HG02798 (cell line): ENCODE measurements at regions not wholly inside any gene's neighbourhood (a gene's known extent, or its start where the extent isn't known, plus 50 kb on each side); places are given as distances from the start of the nearest gene placed in this dataset.
A peak's percentile ranks its signal among the peaks of the same experiment; 100 is the strongest.

Source experiments
- ATAC-seq: cut with Tn5 transposase; IDR thresholded peaks from one replicate; pipeline ENCODE4 v1.9.1; 2021; ENCODE audit warnings: mild to moderate bottlenecking; ENCODE audit not compliant: unreplicated experiment, poor library complexity

DNA sequence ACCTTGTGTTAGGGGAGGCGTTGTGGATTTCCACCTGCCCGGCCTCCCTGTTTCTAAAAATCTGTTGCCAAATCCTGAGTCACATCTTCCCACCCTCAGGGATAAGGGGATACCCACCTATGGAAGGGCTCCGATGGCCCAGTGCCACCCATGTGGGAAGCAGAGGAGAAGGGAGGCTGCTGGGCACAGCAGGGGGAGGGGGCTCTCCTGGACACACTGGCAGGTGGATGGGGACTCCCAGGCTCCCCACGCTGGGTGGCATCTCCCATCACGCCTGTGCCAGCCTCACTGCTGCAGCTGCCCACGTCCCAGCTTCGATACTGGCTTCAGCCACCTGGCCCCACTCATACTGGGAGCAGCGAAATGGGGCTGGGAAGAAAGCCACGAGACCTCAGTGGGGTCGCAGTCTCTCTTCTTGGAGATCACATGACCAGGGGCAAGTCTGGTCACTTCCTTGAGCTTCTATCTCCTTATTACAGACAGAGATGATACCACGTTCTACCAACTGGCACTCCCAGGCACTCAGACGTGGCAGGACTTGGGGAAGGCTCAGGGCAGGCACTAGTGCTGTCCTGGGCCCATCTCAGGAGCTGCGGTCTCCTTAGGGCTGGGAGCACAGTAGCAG, 72.2 kb downstream of the PITPNM2 start:
- no peak for ATAC-seq

DNA sequence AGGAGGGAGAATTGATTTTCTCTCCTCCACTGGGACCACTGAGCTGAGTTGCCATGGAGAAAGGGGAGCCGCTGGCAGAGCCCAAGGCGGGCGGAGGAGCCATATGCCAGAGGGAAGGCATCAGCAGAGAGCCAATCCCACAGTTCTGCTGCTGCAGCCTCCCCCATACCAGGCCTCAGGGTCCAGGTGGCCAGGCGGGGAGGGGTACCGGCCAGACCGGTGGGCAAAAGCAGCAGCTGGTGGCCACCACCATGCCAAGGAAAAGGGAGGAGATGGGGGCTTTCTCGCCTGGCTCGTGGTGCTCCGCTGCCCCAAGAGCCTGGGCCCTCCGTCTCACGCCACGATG, 72.8 kb downstream of the PITPNM2 start:
- no peak for ATAC-seq

DNA sequence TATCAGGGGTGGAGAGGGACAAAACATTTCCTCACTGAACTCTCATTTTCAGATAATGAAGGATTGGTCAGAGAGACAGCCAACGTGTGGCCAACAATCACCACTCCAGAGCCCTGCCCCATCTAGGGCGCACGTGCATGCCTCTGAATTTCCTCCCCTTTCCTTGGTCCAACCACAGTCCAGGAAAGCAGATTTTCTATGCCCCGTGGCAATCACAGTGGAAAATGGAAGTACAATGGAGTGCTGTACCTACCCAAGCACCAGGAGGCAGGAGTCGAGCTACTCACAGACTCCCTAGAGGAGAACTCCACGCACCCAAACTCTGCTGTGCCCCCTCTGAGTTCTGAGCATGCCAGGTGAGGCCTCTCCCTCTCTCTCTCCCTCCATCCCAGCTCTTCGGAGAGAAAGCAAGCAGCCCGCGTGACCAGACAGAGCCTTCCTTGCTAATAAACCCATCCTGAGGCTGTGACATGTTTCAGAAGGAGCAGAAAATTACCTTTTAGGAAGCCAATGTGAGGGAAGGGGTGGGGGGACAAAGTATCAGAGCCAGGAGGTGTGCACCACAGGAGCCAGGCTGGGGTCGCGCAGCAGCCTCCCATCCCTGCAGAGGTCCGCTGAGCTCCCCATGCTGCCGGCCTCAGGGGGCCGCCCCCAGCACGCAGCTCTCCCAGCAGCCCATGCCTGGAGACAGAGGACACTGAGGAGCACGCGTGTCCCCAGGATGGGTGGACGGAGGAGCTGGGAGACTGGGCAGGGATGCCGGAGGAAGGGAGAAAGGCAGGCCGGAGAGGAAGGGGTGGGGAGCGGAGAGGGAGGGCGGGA, 73.4 kb downstream of the PITPNM2 start:
- no peak for ATAC-seq

DNA sequence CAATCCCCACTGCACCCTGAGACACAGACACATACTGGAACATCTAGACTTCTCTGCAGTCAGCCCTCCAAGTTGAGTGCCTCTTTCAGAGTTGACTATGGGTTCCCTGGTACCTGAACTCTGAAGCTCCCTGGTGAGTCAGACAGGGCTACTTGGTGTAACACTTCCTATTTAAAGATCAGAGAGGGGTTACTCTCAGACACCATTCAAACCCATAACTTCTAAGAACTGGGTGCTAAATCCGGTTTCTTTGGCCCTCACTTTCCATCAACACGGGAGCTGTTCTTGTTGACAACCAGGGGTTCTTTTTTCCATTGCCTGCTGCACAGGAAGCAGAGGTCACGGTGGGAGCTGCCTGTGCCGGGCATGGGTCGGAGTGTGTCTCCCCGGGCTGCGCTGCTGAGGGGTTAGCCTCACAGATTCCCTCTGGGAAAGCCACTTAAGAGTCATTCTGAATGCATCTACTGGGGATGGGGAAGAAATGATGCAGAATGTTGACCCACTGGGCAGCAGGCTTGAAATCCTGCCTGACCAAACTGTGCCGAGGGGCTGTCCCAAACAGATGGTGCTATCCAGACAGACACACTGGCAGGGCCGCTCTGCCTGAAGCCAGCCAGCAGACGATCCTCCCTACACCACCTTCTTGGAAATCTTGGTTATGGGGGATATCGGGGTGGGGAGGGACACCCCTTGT, 74.1 kb downstream of the PITPNM2 start:
- no peak for ATAC-seq

DNA sequence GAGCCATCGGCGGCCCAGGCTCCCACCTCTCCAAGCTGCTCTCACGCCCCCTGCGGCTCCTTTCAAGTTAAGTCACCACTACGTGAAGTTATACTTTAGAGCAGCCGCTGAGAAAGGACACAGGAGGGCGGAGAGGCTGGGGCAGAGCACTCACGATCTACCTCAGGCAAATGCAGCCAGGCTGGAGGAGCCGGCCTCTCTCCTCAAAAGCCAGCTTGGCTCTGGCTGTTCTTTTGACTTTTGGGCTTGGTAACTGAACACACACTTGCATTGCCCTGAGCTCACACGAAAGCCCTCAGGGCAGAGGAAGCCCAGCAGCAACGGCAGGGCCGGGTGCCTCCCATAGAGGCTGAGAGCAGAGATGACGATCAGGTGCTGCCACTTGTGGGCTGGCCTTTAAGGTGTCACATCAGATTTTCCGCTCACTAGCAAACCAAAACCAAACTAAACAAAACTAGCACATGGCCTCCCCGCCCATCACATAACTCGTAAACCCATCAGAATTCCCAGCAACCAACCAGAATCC, 75.2 kb downstream of the PITPNM2 start:
- peak; percentile 43 for ATAC-seq

DNA sequence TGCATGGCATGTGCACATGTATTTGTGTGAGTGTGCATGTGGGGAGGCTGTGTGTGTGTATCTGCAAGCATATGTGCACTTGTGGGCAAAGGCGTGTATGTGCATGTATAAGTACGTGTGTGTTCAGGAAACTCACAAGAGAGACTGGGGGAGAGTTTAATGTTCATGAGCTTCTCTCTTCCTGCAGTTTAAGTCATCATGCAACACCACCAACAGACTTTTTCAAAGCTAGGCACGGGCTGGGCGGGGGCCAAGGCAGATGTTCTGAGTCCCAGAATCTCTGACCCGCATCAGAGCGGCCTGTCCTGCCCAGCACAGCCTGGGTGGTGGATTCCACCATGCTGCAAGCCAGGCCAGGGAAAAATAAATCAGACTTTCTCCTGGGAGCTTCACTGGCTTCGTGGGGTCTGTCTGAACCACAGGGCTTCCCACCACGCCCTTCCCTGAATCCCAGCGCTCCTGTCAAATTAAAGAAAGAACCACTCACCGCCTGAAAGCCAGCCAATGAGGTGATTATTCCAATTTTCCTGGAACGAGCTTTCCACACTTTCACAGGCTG, 75.7 kb downstream of the PITPNM2 start:
- ATAC-seq, result no peak

DNA sequence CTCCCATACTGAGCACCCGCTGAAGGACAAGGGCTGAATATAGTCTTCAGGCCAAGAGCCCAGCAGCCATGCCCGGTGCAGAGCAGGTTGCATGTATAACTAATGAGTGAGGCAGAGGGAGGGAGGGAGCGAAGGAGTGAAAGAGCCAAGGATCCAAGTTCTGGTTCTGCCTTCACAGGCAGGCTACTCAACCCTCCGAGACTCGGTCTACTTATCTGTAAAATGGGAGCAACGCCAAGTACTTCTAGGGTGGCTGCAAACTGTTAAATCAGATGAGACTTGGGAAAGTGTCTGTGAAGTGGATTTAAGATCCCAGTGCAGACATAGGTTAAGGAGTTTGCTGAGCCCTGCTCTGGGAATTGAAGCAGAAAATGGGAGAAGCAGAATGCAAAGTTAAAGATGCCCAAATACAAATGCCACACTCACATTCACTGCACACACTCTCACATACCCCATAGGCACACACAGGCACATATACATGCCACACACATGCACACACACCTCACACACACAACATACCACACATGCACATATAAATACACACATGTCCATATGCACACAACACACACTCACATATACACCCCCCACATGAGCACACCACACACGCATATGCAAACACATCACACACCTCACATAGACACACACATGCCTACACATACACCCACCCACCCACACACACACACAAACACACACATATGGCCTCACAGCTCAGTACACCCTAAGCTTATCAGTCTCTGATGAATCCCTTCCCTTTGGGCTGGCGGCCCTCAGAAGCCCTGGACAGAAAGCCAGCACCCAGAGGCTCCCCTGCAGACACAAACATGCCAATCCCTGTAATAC, 76.7 kb downstream of the PITPNM2 start:
- ATAC-seq, result no peak

DNA sequence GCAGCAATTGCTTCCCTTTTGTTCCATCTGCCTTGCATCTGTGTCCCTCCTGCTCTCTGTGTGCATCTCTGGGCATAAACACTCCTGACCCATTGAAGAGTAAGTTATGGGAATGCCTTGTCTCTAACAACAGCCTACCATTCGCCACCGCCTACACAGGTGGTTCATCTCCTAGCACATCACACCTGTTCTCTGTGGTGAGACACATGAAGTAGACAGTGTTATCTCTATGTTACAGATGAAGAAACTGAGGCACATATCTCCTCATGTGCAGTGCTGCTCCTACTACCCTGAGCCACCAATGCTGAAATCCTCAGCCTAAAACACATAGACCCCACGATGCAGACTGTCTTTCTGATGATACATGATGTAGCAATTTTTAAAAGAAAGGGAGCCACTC, 77.6 kb downstream of the PITPNM2 start:
- no peak for ATAC-seq

DNA sequence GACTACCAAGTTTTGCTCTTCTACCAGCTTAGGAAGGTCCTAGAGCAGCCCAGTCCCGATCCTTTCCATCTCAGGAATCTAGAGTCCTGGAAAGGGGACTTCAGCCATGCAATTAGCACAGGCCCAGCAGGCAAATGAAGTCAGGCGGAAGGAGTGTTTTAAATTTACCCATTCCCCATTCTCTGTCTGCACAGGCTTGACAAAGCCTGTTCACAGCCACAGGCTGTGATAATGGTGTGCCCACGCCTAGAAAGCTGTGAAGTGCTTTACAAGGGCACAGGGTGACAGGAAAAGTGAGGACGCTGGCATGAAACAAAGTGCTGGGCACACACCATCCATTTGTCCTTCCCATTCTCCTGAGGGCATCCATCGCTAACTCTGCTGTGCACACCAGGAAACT, 79.0 kb downstream of the PITPNM2 start:
- no peak for ATAC-seq

DNA sequence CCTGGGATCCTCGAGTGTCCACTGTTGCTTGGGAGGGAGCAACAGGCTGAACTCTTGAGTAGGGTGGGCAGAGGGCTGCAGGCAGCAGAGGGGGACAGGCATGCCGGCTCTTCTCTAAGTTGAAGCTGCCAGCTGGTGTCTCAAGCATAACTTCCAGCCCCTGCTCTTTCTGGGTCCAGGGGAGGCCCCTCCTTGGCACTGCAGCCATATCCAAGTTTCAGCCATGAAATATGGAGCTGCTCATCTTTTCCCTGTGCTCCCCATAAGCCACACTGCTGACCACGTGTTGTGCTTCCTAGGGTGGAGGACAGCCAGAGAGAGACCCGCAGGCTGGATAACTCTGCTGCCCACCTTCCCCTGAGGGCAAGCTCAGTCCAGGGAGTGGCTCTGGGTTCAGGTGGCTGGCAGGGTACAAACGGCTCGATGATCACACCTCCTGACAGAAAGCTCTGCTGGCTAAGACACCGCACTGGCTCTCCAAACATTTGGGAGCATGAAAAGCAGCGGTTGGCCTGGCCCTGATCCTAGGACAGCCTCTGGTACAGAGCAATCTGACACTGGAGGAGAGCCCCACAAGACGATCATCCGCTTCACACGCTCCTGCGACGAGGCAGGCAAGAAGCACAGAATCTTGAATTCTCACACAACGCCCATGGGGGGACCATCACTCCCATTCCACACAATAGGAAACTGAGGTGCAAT, 79.6 kb downstream of the PITPNM2 start:
- no peak for ATAC-seq

DNA sequence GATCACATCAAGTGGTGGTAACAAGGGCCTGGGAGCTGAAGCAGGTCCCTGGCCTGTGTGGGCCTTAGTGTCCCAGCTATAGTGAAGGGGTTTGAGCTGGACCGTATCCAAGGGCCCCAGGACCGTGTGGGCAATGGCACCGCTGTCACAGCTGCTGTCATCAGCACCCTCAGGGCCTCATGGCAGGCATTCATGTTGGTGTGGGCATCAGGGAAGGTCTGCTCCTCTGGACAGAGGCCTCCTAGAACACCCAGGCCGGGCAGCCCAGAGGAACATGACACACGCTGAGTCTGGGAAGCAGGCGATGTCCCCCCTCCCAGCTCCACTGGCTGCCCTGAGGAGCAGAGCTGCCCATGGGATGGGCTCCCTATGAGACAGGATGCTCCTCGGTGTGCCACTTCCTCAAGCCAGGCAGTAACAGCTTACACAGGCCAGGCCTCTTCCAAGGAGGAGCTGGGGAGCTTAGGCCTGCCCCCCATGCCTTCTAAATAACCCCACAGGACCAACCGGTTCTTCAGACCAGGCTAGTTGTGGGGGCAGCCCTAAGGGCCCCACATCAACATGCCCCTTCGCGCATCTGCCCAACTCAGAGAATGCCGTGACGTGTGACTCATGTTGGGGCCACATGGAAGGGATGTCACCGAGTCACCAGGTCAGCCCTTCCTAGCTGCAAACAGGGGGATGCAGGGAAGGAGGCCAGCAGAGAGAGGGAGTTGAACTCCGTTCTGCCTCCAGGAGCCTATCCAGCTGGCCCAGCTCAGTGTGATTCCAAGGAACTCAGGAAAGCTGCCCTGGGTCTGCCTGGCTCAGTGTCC, 80.4 kb downstream of the PITPNM2 start:
- ATAC-seq, result no peak

DNA sequence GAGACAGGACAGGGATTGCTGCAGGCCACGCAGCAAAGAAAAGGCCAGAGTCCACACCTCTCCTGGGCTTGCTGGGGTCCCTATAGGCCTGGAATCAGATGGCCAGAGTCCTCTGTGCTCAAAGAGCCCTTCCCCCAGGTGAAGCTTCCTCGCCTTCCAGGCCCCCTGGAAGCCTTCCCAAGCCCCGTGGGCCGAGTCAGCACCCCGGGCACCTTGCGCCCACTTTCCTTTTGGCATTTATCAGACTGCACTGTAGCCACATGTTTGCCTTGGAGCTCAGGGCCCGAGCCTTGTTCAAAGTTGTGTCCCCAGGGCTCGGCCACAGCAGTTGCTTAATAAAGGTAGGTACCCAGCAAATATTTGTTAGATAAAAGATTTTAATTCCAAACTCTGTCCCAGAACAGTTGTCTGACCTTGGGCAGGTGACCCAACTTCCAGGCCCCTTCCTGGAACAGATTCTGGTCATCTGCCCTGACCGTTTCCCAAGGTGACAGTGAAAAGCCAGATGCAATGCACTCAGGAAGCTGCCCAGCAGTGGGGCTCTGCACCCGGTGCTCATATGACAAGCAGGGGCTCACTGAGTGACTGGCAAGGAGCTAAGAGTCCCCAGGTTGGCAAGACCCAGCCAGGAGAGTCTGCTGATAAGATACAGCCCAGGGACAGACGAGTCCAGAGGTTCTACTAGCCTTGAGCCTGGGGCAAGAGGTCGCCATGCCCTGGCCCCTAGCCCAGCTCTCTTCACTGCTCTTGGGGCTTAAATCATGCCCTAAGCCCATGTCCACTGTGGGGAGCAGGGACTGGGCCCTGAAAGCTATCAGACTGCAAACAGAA, 81.2 kb downstream of the PITPNM2 start:
- ATAC-seq, result no peak

DNA sequence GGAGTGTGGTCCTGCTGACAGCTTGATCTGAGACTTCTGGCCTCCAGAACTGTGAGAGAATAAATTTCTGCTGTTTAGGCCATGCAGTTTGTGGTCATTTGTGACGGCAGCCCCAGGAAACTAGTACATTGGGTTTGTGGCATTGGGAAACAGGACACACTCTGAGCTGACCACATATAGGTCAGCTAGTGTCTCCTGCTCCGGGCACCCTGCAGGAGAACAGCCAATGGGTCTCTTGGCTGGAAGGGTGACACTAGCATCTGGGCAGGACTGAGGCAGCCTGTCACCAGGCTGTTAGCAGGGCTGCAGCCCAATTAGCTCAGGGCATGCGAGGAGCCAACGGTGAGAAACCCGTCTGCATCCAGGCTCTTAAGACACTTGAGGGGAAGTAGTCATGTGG, 83.2 kb downstream of the PITPNM2 start:
- ATAC-seq, result no peak

DNA sequence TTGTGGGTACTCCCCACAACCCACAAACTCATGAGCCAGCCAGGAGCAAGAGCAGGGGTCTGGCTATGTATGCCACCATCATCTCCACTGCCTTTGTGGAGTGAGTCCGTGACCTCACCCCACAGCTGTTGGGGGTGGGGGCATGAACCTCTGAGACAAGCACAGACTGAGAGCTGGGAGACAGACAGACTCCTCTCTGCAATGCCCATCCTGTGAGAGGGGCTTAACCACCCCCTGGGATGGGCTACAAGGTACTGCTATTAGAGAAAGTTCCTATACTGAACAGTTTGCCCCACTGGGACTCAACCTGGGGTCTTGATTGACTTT, 84.5 kb downstream of the PITPNM2 start:
- ATAC-seq, result no peak

DNA sequence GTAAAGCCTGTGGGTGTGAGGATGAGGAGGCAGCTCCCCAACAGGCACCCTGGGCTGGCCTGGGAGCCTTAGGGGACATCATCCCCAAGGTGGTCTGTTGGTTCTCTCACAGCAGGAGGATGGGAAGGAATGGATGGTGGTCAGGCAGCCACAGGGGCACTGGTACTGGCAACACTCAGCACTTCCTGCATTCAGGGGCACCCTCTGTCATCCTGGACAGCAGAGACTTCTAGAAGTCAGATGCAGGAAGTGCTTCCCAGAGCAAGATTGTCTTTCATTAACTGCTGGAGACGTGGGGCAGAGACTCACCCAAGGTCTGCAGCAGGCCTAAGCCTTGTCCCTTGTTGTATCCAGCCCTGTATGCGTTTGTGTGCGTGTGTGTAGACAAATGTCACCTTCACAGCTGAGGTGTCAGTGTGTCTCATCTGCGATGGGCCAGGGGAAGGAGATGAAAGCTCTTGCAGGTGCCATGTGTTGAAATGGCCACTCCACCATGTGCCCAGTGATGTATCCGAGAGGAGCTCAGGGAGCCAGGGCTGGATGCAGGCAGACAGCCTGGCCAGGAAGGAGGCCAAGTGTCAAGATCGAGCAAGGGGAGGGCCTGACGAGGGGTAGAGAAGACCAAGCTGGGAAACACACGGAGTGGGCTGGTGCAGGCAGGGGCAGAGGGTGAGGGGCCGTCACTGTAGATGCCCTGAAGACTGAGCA, 85.1 kb downstream of the PITPNM2 start:
- ATAC-seq, result no peak

DNA sequence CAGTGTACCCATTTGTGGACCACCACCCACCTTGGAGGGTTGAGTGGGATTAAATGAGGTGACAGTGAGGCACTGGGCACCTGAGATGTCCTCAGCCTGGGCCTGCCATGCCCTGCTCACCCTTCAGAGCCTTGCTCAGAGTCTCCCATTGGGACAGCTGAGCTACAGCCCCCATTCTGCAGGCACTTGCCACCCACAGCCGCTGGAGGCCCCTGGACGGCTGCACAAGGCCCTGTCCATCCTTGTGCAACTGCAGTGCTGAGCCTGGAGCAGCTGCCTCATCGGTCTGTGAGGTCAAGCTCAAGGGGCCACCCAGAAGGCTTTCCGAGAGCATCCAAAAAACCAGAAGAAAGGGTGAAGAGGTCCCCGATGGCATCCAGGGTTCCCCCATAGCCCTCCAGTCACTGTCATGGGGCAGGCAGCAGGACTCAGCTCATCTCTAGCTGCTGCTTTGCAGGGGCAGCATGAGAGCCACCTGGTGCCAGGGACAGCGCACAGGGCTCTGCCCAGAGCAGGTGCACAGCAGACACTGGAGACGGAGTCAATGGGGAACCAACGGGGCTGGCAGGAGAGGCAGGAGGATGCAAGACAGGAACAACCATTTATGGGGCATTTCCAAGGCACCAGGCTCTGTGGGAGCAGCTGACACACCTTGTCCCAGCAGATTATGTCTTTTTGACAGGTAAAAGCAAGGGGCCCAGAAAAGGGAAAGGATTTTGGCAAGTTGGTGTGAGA, 84.6 kb downstream of the ARL6IP4 start:
- no peak for ATAC-seq

DNA sequence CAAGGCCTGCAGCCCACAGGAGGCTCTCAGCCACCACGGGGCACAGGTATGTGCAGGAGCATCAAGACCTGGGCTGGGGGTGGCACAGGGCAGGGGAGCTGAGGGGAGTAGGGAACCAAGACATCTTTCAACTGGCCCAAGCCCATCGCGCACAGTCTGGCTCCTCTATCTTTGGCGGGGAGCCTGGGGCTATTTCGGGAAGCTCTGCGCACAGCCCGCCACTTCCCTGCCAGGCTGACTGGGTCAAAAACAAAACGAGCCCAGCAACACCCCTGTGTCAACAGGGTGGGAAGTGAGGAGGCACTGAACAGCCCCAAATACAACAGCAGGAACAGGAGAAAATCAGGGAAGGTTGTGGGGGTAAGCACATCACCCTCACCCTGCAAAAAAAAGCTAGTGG, 83.9 kb downstream of the ARL6IP4 start:
- ATAC-seq, result no peak
